Thyroid gland (tissue), 4 donors: ENCODE measurements at regions not wholly inside any gene's neighbourhood (a gene's known extent, or its start where the extent isn't known, plus 50 kb on each side); places are given as distances from the start of the nearest gene placed in this dataset.

Experiments used
- DNase-seq, 2 donors: peaks; one replicate each; pipeline ENCODE4 v3.0.0-alpha.2; 2019
- H3K27ac ChIP-seq, 3 donors: fragments of 200-600 bp; sonication (generic); 1 replicate in 2 of 3; 2 replicates in 1 of 3; pipeline ENCODE4 v1.5.1; 2016 to 2019; ENCODE audit warnings: mild to moderate bottlenecking in 1 of 3, moderate library complexity in 1 of 3
- H3K27me3 ChIP-seq: fragments of 200-600 bp; sonication (generic); one replicate; pipeline ENCODE4 v1.5.1; 2019
- H3K36me3 ChIP-seq, 2 donors: fragments of 200-600 bp; sonication (generic); one replicate each; pipeline ENCODE4 v1.5.1; 2016 to 2019
- H3K4me1 ChIP-seq, 2 donors: fragments of 200-600 bp; sonication (generic); one replicate each; pipeline ENCODE4 v1.5.1; 2017 to 2019
- H3K4me3 ChIP-seq, 3 donors: fragments of 200-600 bp; sonication (generic); replicated peaks in 1 of 3; 1 replicate in 2 of 3; 2 replicates in 1 of 3; pipeline ENCODE4 v1.5.1; 2016; ENCODE audit warnings: mild to moderate bottlenecking in 1 of 3
- H3K9me3 ChIP-seq: fragments of 200-600 bp; sonication (generic); one replicate; pipeline ENCODE4 v1.5.1; 2017
- CTCF ChIP-seq, 6 experiments: fragments of 200-600 bp in 3 of 6; fragments of 450-650 bp in 3 of 6; sonication (generic) in 3 of 6; IDR thresholded peaks; one replicate each; pipeline ENCODE4 v1.5.1; 2016 to 2019; ENCODE audit warnings: antibody characterized with exemption in 6 of 6, mild to moderate bottlenecking in 2 of 6, inconsistent platforms in 1 of 6, moderate library complexity in 1 of 6
- POLR2A ChIP-seq, 2 donors: fragments of 450-650 bp; IDR thresholded peaks; one replicate each; pipeline ENCODE4 v1.6.1; 2017; ENCODE audit warnings: antibody characterized with exemption in 2 of 2, mild to moderate bottlenecking in 2 of 2, moderate library complexity in 1 of 2
- WGBS, 2 donors: methylation state at CpG; one replicate each; pipeline ENCODE4 v1.1.5; 2017; 5-methylcytosine and 5-hydroxymethylcytosine counted together
- intact Hi-C: fragments of 100-400 bp; cut with DNase I; formaldehyde crosslinking; loops from one replicate; pipeline ENCODE4 v1.15.1; 2023

- Histone ChIP-seq H3K4me1 (no peaks in the 10 kb centered on the region), H3K36me3 (no peaks in the 10 kb centered on the region), H3K27ac (no peak overlapping the region), H3K4me3 (no peak overlapping the region), H3K9me3 (no peaks in the 10 kb centered on the region), H3K27me3 (no peaks in the 10 kb centered on the region)
- DNase-seq: no peak
- TF ChIP-seq CTCF (IDR thresholded peaks at IDR 0.05) (no peak), POLR2A (IDR thresholded peaks at IDR 0.05) (no peak)
- intact Hi-C loops: no loop called here
These were observed 251.5 kb upstream of the NXPH2 start for GRCh38 chr2:139031722-139032121.

GRCh38 chr2:139020287-139020686 is 240.1 kb upstream of the NXPH2 start:
- Histone ChIP-seq H3K4me3 (no peak overlapping the region), H3K27me3 (no peaks in the 10 kb centered on the region), H3K9me3 (no peaks in the 10 kb centered on the region), H3K4me1 (no peaks in the 10 kb centered on the region), H3K36me3 (no peaks in the 10 kb centered on the region), H3K27ac (no peak overlapping the region)
- intact Hi-C loops: no loop called here
- no peak for DNase-seq
- TF ChIP-seq POLR2A (IDR thresholded peaks at IDR 0.05): no peak
- no peak for TF ChIP-seq CTCF (IDR thresholded peaks at IDR 0.05)
- 52 to 55% methylated on average over 1 of the region's 1 CpG for WGBS, 2 donors

- Histone ChIP-seq H3K4me3 (no peak overlapping the region), H3K27me3 (no peaks in the 10 kb centered on the region), H3K27ac (no peak overlapping the region), H3K9me3 (no peaks in the 10 kb centered on the region), H3K36me3 (no peaks in the 10 kb centered on the region), H3K4me1 (no peaks in the 10 kb centered on the region)
- DNase-seq: no peak
- WGBS, 2 donors: 92 to 100% methylated on average over 2 of the region's 2 CpGs
- TF ChIP-seq POLR2A (IDR thresholded peaks at IDR 0.05) (no peak), CTCF (IDR thresholded peaks at IDR 0.05) (no peak)
- intact Hi-C loops: no loop called here
These were observed 238.1 kb upstream of the NXPH2 start for GRCh38 chr2:139018252-139018651.

- Histone ChIP-seq H3K36me3 (no peaks in the 10 kb centered on the region), H3K9me3 (no peaks in the 10 kb centered on the region), H3K27me3 (no peaks in the 10 kb centered on the region), H3K27ac (no peak overlapping the region), H3K4me3 (no peak overlapping the region), H3K4me1 (no peaks in the 10 kb centered on the region)
- no peak for TF ChIP-seq CTCF (IDR thresholded peaks at IDR 0.05)
- TF ChIP-seq POLR2A (IDR thresholded peaks at IDR 0.05): no peak
- DNase-seq: no peak
- intact Hi-C loops: no loop called here
These were observed 226.9 kb upstream of the NXPH2 start for GRCh38 chr2:139007130-139007529.

GRCh38 chr2:139000131-139000785 is 220.1 kb upstream of the NXPH2 start:
- intact Hi-C loops: no loop called here
- no peaks in the 10 kb centered on the region for H3K4me1 ChIP-seq
- no peak overlapping the region for H3K4me3 ChIP-seq
- H3K9me3 ChIP-seq: no peaks in the 10 kb centered on the region
- no peak for DNase-seq
- 56 to 61% methylated on average over 6 of the region's 6 CpGs for WGBS, 2 donors
- H3K36me3 ChIP-seq: no peaks in the 10 kb centered on the region
- no peaks in the 10 kb centered on the region for H3K27me3 ChIP-seq
- no peak overlapping the region for H3K27ac ChIP-seq
- no peak for TF ChIP-seq POLR2A (IDR thresholded peaks at IDR 0.05)
- no peak for TF ChIP-seq CTCF (IDR thresholded peaks at IDR 0.05)
